K562 (cell line): ENCODE measurements at regions not wholly inside any gene's neighbourhood (a gene's known extent, or its start where the extent isn't known, plus 50 kb on each side); places are given as distances from the start of the nearest gene placed in this dataset.

Experiments used
- TF ChIP-seq, protein P1 (sequence below), 3 experiments: IDR thresholded peaks in 2 of 3; conservative IDR thresholded peaks in 1 of 3; 2 replicates each; pipeline ENCODE4 v1.5.1; 2011 to 2012; ENCODE audit warnings: low read length in 3 of 3, mild to moderate bottlenecking in 3 of 3, control low read depth in 2 of 3, improper control_type of control experiment in 1 of 3, inconsistent platforms in 1 of 3, low read depth in 1 of 3, mixed read lengths in 1 of 3, moderate library complexity in 1 of 3; ENCODE audit not compliant: insufficient read depth in 2 of 3
- TF ChIP-seq, protein P2 (sequence below): sonication (generic); formaldehyde crosslinking; IDR thresholded peaks from 2 replicates; pipeline ENCODE4 v1.8.1; 2023; ENCODE audit warnings: mild to moderate bottlenecking, missing genetic modification reagents

DNA sequence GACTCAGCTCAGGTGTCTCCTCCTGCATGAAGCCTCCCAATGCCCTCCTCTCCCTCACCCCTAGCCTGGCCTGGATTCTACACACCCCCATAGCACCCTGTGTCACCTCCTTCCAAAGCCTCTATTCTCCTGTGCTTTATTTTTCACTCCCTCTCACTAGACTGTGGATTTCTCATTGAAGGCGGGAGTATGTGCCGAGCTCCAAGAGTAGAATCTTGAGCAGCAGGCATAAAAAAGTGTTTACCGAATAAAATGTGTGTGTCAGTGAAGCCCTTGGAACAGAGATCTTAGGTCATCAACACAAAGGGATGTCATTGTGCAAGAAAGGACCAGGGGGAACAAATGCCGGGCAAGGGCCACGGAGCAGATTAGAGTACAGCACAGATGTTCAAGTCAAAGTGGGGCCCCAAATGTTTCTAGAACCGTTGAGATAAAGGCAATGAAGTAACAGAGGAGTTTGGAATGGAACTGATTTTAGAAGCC, 106.1 kb upstream of the TMEM170B start:
- TF ChIP-seq, protein P1, sequence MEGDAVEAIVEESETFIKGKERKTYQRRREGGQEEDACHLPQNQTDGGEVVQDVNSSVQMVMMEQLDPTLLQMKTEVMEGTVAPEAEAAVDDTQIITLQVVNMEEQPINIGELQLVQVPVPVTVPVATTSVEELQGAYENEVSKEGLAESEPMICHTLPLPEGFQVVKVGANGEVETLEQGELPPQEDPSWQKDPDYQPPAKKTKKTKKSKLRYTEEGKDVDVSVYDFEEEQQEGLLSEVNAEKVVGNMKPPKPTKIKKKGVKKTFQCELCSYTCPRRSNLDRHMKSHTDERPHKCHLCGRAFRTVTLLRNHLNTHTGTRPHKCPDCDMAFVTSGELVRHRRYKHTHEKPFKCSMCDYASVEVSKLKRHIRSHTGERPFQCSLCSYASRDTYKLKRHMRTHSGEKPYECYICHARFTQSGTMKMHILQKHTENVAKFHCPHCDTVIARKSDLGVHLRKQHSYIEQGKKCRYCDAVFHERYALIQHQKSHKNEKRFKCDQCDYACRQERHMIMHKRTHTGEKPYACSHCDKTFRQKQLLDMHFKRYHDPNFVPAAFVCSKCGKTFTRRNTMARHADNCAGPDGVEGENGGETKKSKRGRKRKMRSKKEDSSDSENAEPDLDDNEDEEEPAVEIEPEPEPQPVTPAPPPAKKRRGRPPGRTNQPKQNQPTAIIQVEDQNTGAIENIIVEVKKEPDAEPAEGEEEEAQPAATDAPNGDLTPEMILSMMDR (IDR thresholded peaks at IDR 0.05 in 2 of 3, conservative IDR thresholded peaks at IDR 0.05 in 1 of 3; ENCODE audit: insufficient read depth in 2 of 3, low read depth in 1 of 3, low read length in 3 of 3): no peak
- TF ChIP-seq, protein P2, sequence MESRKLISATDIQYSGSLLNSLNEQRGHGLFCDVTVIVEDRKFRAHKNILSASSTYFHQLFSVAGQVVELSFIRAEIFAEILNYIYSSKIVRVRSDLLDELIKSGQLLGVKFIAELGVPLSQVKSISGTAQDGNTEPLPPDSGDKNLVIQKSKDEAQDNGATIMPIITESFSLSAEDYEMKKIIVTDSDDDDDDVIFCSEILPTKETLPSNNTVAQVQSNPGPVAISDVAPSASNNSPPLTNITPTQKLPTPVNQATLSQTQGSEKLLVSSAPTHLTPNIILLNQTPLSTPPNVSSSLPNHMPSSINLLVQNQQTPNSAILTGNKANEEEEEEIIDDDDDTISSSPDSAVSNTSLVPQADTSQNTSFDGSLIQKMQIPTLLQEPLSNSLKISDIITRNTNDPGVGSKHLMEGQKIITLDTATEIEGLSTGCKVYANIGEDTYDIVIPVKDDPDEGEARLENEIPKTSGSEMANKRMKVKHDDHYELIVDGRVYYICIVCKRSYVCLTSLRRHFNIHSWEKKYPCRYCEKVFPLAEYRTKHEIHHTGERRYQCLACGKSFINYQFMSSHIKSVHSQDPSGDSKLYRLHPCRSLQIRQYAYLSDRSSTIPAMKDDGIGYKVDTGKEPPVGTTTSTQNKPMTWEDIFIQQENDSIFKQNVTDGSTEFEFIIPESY (CRISPR knock-in tag): no peak
